ENCODE measurements at regions not wholly inside any gene's neighbourhood (a gene's known extent, or its start where the extent isn't known, plus 50 kb on each side); places are given as distances from the start of the nearest gene placed in this dataset.

GRCh38 chr11:91978747-91979146, 245.9 kb upstream of the FAT3 start:
- H3K27me3 Mint-ChIP-seq (ENCODE audit: low read depth): no peaks in the 10 kb centered on the region
- H3K36me3 Mint-ChIP-seq (ENCODE audit: low read depth): no peaks in the 10 kb centered on the region
- no peaks in the 10 kb centered on the region for H3K9me3 Mint-ChIP-seq
- H3K4me3 Mint-ChIP-seq: no peak overlapping the region
- H3K27ac Mint-ChIP-seq: no peak overlapping the region
- H3K4me1 Mint-ChIP-seq (ENCODE audit: low read depth): no peaks in the 10 kb centered on the region

- no peak overlapping the region for H3K27ac Mint-ChIP-seq
These were observed 251.9 kb upstream of the FAT3 start for GRCh38 chr11:91972665-91973266.

GRCh38 chr11:91970624-91971023, 254.0 kb upstream of the FAT3 start:
- no peak overlapping the region for H3K27ac Mint-ChIP-seq
- H3K4me3 Mint-ChIP-seq: no peak overlapping the region
- no peaks in the 10 kb centered on the region for H3K4me1 Mint-ChIP-seq (ENCODE audit: low read depth)
- H3K27me3 Mint-ChIP-seq (ENCODE audit: low read depth): no peaks in the 10 kb centered on the region
- no peaks in the 10 kb centered on the region for H3K9me3 Mint-ChIP-seq
- H3K36me3 Mint-ChIP-seq (ENCODE audit: low read depth): no peaks in the 10 kb centered on the region

More at GRCh38 chr11:91972665-91973266, 251.9 kb upstream of the FAT3 start:
- Mint-ChIP-seq H3K27me3 (ENCODE audit: low read depth) (no peaks in the 10 kb centered on the region), H3K9me3 (no peaks in the 10 kb centered on the region), H3K36me3 (ENCODE audit: low read depth) (no peaks in the 10 kb centered on the region), H3K4me3 (no peak overlapping the region), H3K4me1 (ENCODE audit: low read depth) (no peaks in the 10 kb centered on the region)

GRCh38 chr11:91969486-91969885, 255.1 kb upstream of the FAT3 start:
- Mint-ChIP-seq H3K36me3 (ENCODE audit: low read depth) (no peaks in the 10 kb centered on the region), H3K9me3 (peaks cover 3% of the 10 kb centered on the region), H3K4me3 (no peak overlapping the region), H3K27me3 (ENCODE audit: low read depth) (no peaks in the 10 kb centered on the region), H3K4me1 (ENCODE audit: low read depth) (no peaks in the 10 kb centered on the region), H3K27ac (no peak overlapping the region)

- Mint-ChIP-seq H3K36me3 (ENCODE audit: low read depth) (no peaks in the 10 kb centered on the region), H3K9me3 (peaks cover 9% of the 10 kb centered on the region), H3K27ac (no peak overlapping the region), H3K4me1 (ENCODE audit: low read depth) (no peaks in the 10 kb centered on the region), H3K4me3 (no peak overlapping the region), H3K27me3 (ENCODE audit: low read depth) (no peaks in the 10 kb centered on the region)
These were observed 256.9 kb upstream of the FAT3 start for GRCh38 chr11:91967691-91968045.

GRCh38 chr11:91967026-91967690, 257.5 kb upstream of the FAT3 start:
- no peaks in the 10 kb centered on the region for H3K27me3 Mint-ChIP-seq (ENCODE audit: low read depth)
- H3K4me3 Mint-ChIP-seq: no peak overlapping the region
- no peaks in the 10 kb centered on the region for H3K4me1 Mint-ChIP-seq (ENCODE audit: low read depth)
- H3K36me3 Mint-ChIP-seq (ENCODE audit: low read depth): no peaks in the 10 kb centered on the region
- H3K9me3 Mint-ChIP-seq: peaks cover 9% of the 10 kb centered on the region
- H3K27ac Mint-ChIP-seq: no peak overlapping the region

- Mint-ChIP-seq H3K9me3 (peaks cover 16% of the 10 kb centered on the region), H3K36me3 (ENCODE audit: low read depth) (no peaks in the 10 kb centered on the region), H3K27ac (no peak overlapping the region), H3K27me3 (ENCODE audit: low read depth) (no peaks in the 10 kb centered on the region), H3K4me1 (ENCODE audit: low read depth) (no peaks in the 10 kb centered on the region), H3K4me3 (no peak overlapping the region)
These were observed 258.2 kb upstream of the FAT3 start for GRCh38 chr11:91966368-91966767.

GRCh38 chr11:91960770-91961169, 263.8 kb upstream of the FAT3 start:
- H3K9me3 Mint-ChIP-seq: peaks cover 46% of the 10 kb centered on the region
- H3K27me3 Mint-ChIP-seq (ENCODE audit: low read depth): no peaks in the 10 kb centered on the region
- H3K27ac Mint-ChIP-seq: no peak overlapping the region
- H3K4me3 Mint-ChIP-seq: no peak overlapping the region
- H3K36me3 Mint-ChIP-seq (ENCODE audit: low read depth): no peaks in the 10 kb centered on the region
- H3K4me1 Mint-ChIP-seq (ENCODE audit: low read depth): no peaks in the 10 kb centered on the region

- Mint-ChIP-seq H3K27me3 (ENCODE audit: low read depth) (no peaks in the 10 kb centered on the region), H3K36me3 (ENCODE audit: low read depth) (no peaks in the 10 kb centered on the region), H3K4me3 (no peak overlapping the region), H3K4me1 (ENCODE audit: low read depth) (no peaks in the 10 kb centered on the region), H3K9me3 (peaks cover 43% of the 10 kb centered on the region), H3K27ac (no peak overlapping the region)
These were observed 265.2 kb upstream of the FAT3 start for GRCh38 chr11:91959411-91959810.

- H3K36me3 Mint-ChIP-seq (ENCODE audit: low read depth): no peaks in the 10 kb centered on the region
- H3K27ac Mint-ChIP-seq: no peak overlapping the region
- peaks cover 34% of the 10 kb centered on the region for H3K9me3 Mint-ChIP-seq
- no peak overlapping the region for H3K4me3 Mint-ChIP-seq
- H3K4me1 Mint-ChIP-seq (ENCODE audit: low read depth): no peaks in the 10 kb centered on the region
- H3K27me3 Mint-ChIP-seq (ENCODE audit: low read depth): no peaks in the 10 kb centered on the region
These were observed 267.9 kb upstream of the FAT3 start for GRCh38 chr11:91956711-91957110.

- H3K27ac Mint-ChIP-seq: no peak overlapping the region
- no peak overlapping the region for H3K4me3 Mint-ChIP-seq
- peaks cover 19% of the 10 kb centered on the region for H3K9me3 Mint-ChIP-seq
- H3K27me3 Mint-ChIP-seq (ENCODE audit: low read depth): no peaks in the 10 kb centered on the region
- H3K36me3 Mint-ChIP-seq (ENCODE audit: low read depth): no peaks in the 10 kb centered on the region
- no peaks in the 10 kb centered on the region for H3K4me1 Mint-ChIP-seq (ENCODE audit: low read depth)
These were observed 269.4 kb upstream of the FAT3 start for GRCh38 chr11:91955206-91955605.

- H3K27me3 Mint-ChIP-seq (ENCODE audit: low read depth): no peaks in the 10 kb centered on the region
- H3K36me3 Mint-ChIP-seq (ENCODE audit: low read depth): no peaks in the 10 kb centered on the region
- H3K9me3 Mint-ChIP-seq: no peaks in the 10 kb centered on the region
- no peak overlapping the region for H3K27ac Mint-ChIP-seq
- no peaks in the 10 kb centered on the region for H3K4me1 Mint-ChIP-seq (ENCODE audit: low read depth)
- H3K4me3 Mint-ChIP-seq: no peak overlapping the region
These were observed 272.6 kb upstream of the FAT3 start for GRCh38 chr11:91952056-91952455.

- H3K36me3 Mint-ChIP-seq (ENCODE audit: low read depth): no peaks in the 10 kb centered on the region
These were observed 277.3 kb upstream of the FAT3 start for GRCh38 chr11:91947215-91947820.

GRCh38 chr11:91946397-91946951, 278.1 kb upstream of the FAT3 start:
- Mint-ChIP-seq H3K27ac (no peak overlapping the region), H3K4me3 (no peak overlapping the region), H3K36me3 (ENCODE audit: low read depth) (no peaks in the 10 kb centered on the region), H3K9me3 (peaks cover 3% of the 10 kb centered on the region), H3K27me3 (ENCODE audit: low read depth) (no peaks in the 10 kb centered on the region), H3K4me1 (ENCODE audit: low read depth) (no peaks in the 10 kb centered on the region)

More at GRCh38 chr11:91947215-91947820, 277.3 kb upstream of the FAT3 start:
- no peaks in the 10 kb centered on the region for H3K4me1 Mint-ChIP-seq (ENCODE audit: low read depth)
- H3K9me3 Mint-ChIP-seq: peaks cover 3% of the 10 kb centered on the region
- no peak overlapping the region for H3K4me3 Mint-ChIP-seq
- H3K27ac Mint-ChIP-seq: no peak overlapping the region
- H3K27me3 Mint-ChIP-seq (ENCODE audit: low read depth): no peaks in the 10 kb centered on the region

GRCh38 chr11:91935120-91935519, 289.5 kb upstream of the FAT3 start:
- Mint-ChIP-seq H3K36me3 (ENCODE audit: low read depth) (no peaks in the 10 kb centered on the region), H3K4me3 (no peak overlapping the region), H3K27me3 (ENCODE audit: low read depth) (no peaks in the 10 kb centered on the region), H3K9me3 (peaks cover 7% of the 10 kb centered on the region), H3K4me1 (ENCODE audit: low read depth) (no peaks in the 10 kb centered on the region), H3K27ac (no peak overlapping the region)

Measured in T-helper 1 cell treated with Interleukin-12 subunit alpha and Interleukin-12 subunit beta and Interleukin-4 antibody, amounts not matched to agents 30 μg/mL and 1 μg/mL, for 36 hours (primary cell).